Anterior cingulate cortex (tissue), 58 donors: ENCODE measurements at regions not wholly inside any gene's neighbourhood (a gene's known extent, or its start where the extent isn't known, plus 50 kb on each side); places are given as distances from the start of the nearest gene placed in this dataset.

Source experiments
- DNase-seq, 58 donors: peaks; one replicate each; lab custom pipeline; 2025; lab: John Stamatoyannopoulos, UW

- DNase-seq, result no peak
Measured at GRCh38 chr17:56735842-56736241, 97.9 kb downstream of the C17orf67 start.

GRCh38 chr17:56737421-56738161 lies 96.1 kb downstream of the C17orf67 start:
- DNase-seq, result no peak

- DNase-seq, result no peak
Measured at GRCh38 chr17:56739376-56739775, 94.3 kb downstream of the C17orf67 start.

- DNase-seq, result no peak
Measured at GRCh38 chr17:56739776-56740175, 93.9 kb downstream of the C17orf67 start.

GRCh38 chr17:56740481-56740880 lies 93.2 kb downstream of the C17orf67 start:
- DNase-seq, result no peak
